HG03378 (cell line): ENCODE measurements at regions not wholly inside any gene's neighbourhood (a gene's known extent, or its start where the extent isn't known, plus 50 kb on each side); places are given as distances from the start of the nearest gene placed in this dataset.

Experiments
- ATAC-seq: cut with Tn5 transposase; IDR thresholded peaks from one replicate; pipeline ENCODE4 v1.9.1; 2021; ENCODE audit warnings: mild to moderate bottlenecking, moderate library complexity; ENCODE audit not compliant: unreplicated experiment

GRCh38 chr2:236790963-236791362 is 221.3 kb downstream of the ACKR3 start:
- no peak for ATAC-seq

DNA sequence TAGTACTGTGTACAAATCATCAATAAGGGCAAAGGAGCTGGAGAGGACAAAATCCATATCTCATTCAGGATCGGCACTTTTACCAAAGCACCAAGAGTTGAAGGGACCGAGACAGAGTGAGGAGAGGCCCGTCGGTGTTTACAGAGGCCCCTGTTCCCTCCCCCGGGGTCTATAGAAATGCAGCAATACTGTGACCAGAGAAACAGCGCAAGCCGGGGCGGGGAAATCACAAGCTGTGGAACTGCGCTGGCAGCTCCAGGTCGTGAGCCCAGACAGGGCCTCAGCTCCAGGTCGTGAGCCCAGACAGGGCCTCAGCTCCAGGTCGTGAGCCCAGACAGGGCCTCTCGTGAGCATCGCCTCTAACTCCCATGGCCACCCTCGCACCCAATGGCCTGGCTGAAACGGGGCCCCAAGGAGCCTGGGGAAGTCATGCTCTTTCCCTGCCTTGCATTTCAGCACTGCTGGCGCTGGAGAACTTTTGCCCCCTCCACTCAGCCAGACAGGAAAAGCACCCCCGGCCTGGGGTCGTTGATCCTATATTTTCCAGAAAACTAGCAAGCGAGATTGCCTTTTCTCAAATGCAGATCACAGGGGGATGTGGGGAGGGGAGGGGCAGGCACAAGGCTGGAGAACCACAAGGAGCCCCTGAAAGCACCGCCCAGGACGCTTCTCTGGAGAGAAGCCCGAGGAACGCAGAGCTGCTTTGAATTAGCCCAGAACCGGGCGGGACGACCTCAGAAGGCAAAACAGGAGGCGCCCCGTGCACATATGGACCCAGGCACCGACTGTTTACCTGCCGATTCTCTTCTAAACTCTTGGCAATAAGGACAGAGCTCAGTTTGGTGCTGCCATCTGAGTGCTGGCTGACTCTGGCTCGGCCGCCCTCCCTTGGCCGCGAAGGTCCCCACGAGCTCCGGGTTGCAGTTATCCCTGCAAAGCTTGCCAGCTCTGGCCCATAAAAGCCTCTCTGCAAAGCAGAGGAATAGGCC is 223.7 kb downstream of the ACKR3 start:
- ATAC-seq = no peak

DNA sequence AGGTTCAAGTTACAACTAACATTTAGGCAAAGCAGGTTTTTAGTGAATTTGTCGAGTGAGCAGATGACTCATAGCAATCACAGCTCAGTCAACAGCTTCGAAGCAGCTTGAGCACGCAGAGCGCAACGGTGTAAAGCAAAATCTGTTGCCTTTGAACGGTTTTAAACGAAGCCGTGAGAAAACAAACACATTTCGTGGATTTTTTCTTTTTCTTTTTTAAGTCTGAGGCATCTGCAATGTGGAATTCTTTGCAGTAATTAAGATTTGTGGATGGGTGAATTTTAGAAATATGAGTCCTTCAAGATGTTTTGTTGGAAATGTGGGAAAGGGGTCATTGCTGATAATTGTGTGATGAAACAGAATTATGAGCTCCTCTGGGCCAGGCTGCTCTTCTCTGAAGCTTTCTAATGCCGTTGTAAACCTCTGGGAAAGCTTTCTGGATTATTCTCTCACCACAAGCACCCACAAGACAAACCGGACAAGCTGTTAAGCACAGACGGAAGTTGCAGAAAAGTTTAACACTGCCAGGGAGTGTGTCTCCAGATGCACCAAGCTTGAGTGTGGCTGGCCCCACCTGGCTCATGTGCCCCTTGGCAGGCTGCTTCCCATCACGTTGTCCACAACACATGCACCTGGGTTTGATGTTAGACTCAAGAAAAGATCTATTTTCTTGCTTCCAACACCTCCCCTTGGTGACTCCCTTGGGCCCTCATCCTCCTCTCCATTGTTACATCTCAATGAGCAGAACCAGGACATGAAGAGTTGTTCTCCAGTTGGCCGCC is 224.7 kb downstream of the ACKR3 start:
- ATAC-seq = no peak

DNA sequence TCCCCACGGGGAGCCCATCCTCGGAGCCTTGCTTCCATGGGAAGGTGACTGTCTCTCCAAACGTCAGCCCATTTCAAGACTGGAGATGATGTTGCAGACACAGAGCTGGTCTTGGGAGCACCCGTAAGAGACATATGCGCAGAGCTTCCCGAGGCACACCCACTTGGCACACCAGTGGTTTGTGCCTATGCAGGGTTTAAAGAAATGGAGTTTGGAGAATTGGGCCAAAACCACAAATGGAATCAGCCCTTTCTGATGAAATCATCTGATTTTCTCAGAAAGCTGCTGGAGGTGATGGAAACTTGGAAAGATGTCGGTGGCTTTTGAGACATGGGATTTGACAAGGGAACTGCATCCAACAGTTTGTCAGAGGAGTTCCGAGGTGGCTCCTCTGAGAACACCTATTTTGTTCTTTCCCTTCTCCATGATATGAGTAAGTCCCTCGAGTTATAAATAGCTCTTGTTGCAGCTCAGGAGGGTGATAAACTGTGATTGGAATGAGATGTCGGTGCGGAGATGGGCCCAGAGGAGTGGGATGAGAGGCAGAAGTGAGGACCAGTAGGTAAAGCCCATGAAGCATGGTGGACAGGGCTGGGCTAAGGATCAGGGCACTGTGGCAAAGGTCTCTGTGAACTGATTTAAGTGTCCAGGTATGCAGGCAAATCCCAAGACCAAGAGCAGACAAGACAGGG is 225.7 kb downstream of the ACKR3 start:
- no peak for ATAC-seq

- ATAC-seq = no peak
Observed at GRCh38 chr2:236795861-236796219, 226.2 kb downstream of the ACKR3 start.

DNA sequence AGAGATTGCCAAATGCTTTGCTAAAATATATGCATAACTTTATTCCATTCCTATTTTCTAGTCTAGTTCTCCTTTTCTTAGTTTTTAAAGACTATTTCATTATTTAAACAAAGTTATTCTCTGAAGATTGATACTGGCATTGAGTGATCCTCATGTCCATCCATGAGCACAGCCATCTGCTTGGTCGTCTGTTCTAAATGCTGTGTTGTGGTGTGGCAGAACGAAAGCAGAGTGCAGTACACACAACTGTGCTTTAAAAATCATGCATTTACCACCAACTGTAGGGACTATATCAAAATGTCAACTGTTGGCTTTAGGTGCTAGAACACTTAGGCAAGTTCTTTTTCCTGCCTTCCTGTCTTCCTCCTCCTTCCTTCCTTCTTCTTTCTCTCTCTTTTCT is 226.6 kb downstream of the ACKR3 start:
- ATAC-seq = no peak

DNA sequence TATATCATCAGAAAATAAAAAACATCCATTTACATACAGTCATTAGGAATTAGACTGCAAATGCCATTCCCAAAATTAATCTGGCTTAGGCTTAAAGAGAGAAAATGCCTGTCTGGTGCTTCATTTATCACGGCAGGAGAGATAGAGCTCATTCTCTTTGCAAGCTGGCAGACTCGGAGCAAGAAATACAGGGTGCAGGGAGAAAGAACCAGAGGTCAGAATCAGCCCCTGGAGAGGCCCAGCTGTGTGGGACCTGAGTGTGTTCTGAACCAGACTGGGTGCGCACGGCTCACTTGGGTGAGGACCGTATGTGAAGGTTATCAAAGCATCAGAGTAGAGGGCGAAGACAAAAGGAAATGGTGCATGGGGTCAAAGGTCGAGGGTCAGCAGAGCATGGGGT is 227.8 kb downstream of the ACKR3 start:
- no peak for ATAC-seq

GRCh38 chr2:236798491-236798890 is 228.9 kb downstream of the ACKR3 start:
- no peak for ATAC-seq

DNA sequence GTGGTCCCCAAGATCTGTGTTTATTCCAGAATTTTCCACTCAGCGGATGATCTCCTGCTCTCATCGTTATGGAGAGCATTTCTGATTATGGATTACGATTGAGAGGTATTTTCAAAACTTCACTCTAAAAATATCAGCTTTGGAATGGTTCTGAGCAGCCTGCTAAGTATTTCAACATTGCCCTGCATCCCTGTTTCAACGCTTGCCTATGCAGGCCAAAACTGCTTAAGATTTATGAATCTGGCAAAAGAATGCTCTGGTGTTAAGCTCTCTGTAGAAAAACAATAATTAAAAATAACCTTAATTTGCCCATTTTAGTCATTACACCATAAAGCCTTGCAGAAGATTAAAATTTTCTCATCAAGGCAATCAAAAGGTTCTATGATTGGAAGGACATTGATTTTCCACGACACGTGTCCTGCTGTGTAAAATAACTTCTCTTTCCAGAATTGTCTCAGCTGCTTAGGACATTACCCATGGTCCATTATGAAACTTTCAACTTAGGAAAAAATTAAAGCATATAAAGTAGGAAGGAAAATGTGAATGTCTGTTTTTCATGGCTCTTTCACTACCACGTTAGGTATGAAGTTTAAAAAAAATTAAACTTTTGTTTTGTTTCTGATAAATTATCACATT is 229.9 kb downstream of the ACKR3 start:
- ATAC-seq = no peak

DNA sequence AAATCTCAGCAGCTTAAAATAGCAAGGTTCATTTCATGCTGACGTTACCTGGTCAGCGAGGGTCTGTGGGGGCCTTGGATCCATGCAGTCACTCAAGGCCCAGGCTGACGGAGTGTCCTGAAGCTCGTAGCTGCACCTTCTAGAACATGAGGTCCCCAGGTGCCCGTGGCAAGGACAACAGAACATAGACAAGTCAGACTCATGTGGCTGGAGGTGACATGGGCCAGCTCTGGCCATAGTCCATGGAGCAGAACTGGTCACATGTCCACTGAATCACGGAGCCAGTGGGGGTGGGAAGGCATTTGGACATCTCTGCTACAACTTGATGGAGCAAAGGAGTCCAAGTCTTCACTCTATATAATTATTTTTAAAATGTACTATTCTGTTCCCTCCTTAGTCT is 233.2 kb downstream of the ACKR3 start:
- no peak for ATAC-seq

GRCh38 chr2:236803621-236804020 is 234.0 kb downstream of the ACKR3 start:
- ATAC-seq = no peak

GRCh38 chr2:236805800-236806531 is 236.3 kb downstream of the ACKR3 start:
- ATAC-seq = no peak

GRCh38 chr2:236809716-236810115 is 240.1 kb downstream of the ACKR3 start:
- ATAC-seq = no peak

DNA sequence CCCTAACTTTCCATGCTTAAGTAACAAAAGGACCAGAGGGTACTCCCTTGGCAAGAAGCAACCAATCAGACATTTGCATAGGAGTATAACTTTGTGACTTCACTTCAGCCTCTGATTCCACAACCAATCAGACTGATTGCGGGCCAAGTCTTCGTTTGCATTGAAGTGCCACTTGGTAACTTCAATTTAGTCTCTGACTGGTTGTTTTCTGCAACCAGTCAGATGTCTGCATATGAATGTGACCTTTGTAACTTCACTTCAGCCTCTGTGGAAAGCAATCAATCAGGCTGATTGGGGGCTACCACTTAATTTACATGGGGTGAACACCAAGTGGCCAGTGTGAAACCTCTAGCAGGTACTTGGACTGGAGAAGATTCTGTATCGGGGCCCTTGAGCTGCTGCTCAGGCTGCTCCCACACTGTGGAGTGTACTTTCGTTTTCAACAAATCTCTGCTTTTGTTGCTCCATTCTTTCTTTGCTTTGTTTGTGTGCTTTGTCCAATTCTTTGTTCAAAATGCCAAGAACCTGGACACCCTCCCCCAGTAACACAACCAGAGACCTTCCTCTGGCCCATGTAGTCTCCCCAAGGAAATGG is 241.5 kb downstream of the ACKR3 start:
- ATAC-seq = no peak

- ATAC-seq = no peak
Observed at GRCh38 chr2:236813766-236814165, 244.1 kb downstream of the ACKR3 start.

DNA sequence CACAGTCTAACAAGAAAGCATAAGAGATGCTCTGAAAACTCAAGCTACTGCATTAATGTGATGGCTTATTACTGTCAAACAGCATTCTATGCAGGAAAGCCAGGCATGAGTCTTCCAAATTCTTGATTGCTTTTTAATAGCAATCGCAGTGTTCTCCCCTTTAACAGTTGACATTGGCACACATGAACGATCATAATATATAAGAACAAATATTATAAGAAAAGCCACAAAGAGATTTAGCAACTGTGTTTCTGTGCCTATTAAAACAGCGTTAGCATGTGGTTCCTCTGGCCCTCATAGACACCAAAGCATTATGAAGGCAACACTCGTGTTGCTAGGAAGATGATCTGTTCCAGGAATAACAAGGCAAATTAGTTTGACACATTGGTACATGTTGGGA is 245.0 kb downstream of the ACKR3 start:
- no peak for ATAC-seq

- no peak for ATAC-seq
Observed at GRCh38 chr2:236815746-236816145, 246.1 kb downstream of the ACKR3 start.

DNA sequence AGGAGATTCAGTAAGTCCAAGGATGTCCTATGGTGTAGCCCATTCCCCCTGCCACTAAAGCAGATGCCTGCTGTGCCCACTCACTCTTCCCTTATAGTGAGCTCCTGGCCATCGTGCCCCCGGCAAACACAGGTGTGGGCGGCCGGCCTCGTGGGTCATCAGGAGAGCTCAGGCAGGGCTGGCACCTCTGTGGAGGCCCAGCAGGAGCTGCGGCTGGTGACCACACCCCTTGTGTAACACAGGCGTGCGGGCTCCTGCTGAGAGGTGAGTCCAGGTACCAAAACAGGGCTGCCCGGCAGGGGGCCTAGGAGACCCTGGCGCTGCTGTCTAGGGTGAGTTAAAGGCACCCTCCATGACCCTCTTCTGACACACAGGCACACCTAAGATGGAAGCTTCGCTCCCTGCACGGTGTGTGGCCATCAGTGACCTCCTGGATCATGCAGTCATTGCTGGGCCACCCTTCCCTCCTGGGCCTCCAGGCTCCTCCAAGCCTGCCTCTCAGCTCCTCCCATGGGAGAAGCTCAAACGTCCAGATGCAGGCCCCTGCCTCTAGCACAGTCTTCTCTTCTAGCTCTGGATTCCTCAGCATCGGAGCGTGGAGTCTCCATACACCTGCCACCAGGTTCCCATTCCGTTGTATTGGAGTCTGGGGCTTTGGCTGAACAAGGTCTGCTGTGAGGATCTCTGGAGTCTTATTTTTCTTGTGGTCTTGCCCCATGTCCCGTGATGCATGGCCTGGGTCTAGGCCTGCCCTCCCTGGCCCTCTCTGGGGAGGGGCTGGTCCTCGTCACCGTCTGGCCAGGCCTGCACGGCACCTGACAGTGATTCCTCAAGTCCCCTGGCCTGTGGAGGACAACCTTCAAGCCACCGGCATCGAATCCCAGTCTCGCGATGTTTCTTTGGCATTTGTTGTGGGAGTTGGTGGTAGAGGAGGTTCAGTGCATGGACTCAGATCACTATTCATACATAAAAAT is 246.9 kb downstream of the ACKR3 start:
- no peak for ATAC-seq
